ENCODE measurements at regions not wholly inside any gene's neighbourhood (a gene's known extent, or its start where the extent isn't known, plus 50 kb on each side); places are given as distances from the start of the nearest gene placed in this dataset.

DNA sequence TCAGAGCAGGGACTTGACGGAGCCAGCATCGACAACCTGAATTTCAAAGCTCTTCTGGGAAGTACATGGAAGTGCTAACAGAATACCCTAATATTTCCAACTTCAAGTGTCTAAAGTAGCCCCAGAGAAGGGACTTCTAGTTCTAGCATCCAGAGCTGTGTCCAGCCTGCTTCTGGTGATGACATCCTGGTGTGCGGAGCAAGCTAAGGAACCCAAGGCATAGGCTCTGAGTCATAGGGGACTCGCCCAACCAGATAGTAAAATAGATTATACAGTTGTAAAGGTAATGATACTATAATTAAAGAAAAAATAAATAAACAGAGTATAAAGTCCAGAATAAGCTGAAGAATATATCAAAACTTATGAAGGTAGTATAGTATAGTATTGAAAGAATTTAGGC, 108.1 kb upstream of the SERPINE2 start:
- Mint-ChIP-seq H3K4me1 (ENCODE audit: low read depth) (peaks cover 74% of the 10 kb centered on the region), H3K4me3 (peak overlapping the region; percentile 61; the same call in 1 of the 2 replicates), H3K9me3 (peaks cover 5% of the 10 kb centered on the region; the same call in 1 of the 2 replicates), H3K27me3 (ENCODE audit: insufficient read depth) (no peaks in the 10 kb centered on the region), H3K36me3 (ENCODE audit: low read depth) (peaks cover 8% of the 10 kb centered on the region; the same call in 1 of the 2 replicates), H3K27ac (peak overlapping the region; percentile 89)
- DNase-seq, result peak; percentile 81
- TF ChIP-seq, protein P1, sequence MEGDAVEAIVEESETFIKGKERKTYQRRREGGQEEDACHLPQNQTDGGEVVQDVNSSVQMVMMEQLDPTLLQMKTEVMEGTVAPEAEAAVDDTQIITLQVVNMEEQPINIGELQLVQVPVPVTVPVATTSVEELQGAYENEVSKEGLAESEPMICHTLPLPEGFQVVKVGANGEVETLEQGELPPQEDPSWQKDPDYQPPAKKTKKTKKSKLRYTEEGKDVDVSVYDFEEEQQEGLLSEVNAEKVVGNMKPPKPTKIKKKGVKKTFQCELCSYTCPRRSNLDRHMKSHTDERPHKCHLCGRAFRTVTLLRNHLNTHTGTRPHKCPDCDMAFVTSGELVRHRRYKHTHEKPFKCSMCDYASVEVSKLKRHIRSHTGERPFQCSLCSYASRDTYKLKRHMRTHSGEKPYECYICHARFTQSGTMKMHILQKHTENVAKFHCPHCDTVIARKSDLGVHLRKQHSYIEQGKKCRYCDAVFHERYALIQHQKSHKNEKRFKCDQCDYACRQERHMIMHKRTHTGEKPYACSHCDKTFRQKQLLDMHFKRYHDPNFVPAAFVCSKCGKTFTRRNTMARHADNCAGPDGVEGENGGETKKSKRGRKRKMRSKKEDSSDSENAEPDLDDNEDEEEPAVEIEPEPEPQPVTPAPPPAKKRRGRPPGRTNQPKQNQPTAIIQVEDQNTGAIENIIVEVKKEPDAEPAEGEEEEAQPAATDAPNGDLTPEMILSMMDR (IDR thresholded peaks at IDR 0.05), result no peak

DNA sequence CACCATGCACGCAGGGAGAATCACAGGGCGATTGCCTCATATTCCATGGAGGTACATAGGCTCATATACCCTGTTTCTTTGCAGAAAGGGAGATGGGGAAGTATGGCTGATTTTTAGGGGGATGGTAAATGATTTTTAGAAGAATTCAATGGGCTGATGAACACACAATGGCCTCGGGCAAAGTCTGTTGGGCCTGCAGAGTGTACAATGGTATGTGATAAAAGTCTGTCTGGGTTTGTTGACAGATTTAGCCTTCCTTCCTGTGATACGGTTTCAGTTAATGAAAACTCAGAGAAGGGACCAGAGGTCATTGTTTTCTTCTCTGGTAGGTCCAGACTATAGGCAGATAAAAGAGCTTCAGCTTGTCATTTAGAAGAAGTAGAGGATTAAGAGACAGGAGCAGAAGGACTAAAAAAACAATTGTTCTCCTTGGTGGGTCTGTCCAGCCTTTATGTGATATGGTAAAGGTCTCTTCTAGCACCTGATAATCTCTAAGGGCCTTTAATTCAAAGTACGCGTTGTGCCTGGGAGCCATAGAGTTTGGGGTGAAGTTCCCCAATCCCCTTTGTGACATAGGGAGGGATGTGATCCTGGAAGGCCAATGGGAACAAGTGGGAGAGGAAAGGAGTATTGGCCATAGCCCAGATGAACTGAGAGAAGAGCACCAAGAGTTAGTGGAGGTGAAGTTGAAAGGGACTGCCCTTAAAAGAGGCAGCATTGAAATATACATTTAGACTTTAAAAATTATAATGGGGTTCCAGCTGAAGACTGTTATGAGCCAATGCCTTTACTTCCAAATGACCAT, 107.5 kb upstream of the SERPINE2 start:
- Mint-ChIP-seq H3K36me3 (ENCODE audit: low read depth) (peaks cover 5% of the 10 kb centered on the region; the same call in 1 of the 2 replicates), H3K4me1 (ENCODE audit: low read depth) (peaks cover 75% of the 10 kb centered on the region), H3K4me3 (peak overlapping the region; percentile 61)

DNA sequence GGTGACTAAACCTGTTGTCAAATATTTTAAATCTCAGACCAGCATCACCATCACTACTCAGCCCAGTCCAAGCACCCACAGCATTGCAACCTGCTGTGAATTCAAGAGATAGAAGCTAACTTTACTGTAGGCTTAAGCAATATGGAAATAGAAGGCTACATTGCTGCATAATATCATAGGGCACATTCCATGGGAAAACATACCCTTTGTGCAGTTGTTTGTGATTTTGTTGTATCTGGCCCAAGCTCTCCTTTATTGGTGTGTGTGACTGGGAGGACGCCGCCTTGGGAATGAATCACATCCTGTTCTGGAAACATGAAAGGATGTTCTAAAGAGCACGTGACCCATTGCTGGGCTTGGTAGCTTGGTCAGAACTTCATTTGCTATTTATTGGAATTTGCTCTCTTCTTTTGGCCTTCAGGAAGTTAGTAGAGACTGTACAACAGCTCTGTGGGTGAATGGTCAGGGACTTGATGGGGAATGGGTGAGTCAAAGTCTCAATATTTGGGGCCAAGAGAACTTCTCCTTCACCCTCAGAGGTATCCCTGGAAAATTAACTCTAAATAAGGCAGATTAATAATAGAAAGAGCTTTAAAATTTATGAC, 106.8 kb upstream of the SERPINE2 start:
- peak overlapping the region; percentile 89 for H3K27ac Mint-ChIP-seq
- peak overlapping the region; percentile 61 for H3K4me3 Mint-ChIP-seq
- peaks cover 71% of the 10 kb centered on the region for H3K4me1 Mint-ChIP-seq (ENCODE audit: low read depth)
- H3K27me3 Mint-ChIP-seq (ENCODE audit: insufficient read depth), result no peaks in the 10 kb centered on the region
- no peaks in the 10 kb centered on the region for H3K9me3 Mint-ChIP-seq
- peak; percentile 91 for DNase-seq
- 0 out of 2 replicates have a peak, but pooled peaks cover 3% of the 10 kb centered on the region for H3K36me3 Mint-ChIP-seq (ENCODE audit: low read depth)
- TF ChIP-seq, protein P1 (IDR thresholded peaks at IDR 0.05), result no peak

More for the DNA sequence above, 107.5 kb upstream of the SERPINE2 start:
- peaks cover 2% of the 10 kb centered on the region; the same call in 1 of the 2 replicates for H3K9me3 Mint-ChIP-seq
- no peak for DNase-seq
- no peaks in the 10 kb centered on the region for H3K27me3 Mint-ChIP-seq (ENCODE audit: insufficient read depth)
- H3K27ac Mint-ChIP-seq, result peak overlapping the region; percentile 89
- TF ChIP-seq, protein P1 (IDR thresholded peaks at IDR 0.05), result no peak

DNA sequence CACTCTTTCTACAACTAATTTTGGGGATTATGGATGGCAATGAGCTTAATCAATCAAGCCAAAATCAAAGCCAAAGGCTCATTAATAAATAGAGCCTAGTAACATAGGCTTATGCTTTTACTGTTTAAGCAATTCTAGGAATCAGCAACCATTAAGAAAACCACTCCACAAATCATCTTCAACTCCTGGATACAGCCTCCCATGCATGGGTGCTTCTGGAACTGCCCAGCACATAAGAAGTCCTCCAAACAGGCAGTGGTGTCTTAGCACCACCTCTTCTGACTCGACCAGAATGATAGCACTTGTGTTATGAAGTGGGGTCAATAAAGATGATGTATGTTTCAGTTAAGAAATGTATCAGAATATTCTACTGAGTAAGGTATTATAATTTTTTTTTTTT, 104.4 kb upstream of the SERPINE2 start:
- H3K27me3 Mint-ChIP-seq (ENCODE audit: insufficient read depth), result no peaks in the 10 kb centered on the region
- H3K4me1 Mint-ChIP-seq (ENCODE audit: low read depth), result peaks cover 61% of the 10 kb centered on the region
- no peak for DNase-seq
- TF ChIP-seq, protein P1 (IDR thresholded peaks at IDR 0.05), result no peak
- H3K9me3 Mint-ChIP-seq, result no peaks in the 10 kb centered on the region
- H3K36me3 Mint-ChIP-seq (ENCODE audit: low read depth), result no peaks in the 10 kb centered on the region
- no peak overlapping the region for H3K27ac Mint-ChIP-seq
- no peak overlapping the region for H3K4me3 Mint-ChIP-seq

DNA sequence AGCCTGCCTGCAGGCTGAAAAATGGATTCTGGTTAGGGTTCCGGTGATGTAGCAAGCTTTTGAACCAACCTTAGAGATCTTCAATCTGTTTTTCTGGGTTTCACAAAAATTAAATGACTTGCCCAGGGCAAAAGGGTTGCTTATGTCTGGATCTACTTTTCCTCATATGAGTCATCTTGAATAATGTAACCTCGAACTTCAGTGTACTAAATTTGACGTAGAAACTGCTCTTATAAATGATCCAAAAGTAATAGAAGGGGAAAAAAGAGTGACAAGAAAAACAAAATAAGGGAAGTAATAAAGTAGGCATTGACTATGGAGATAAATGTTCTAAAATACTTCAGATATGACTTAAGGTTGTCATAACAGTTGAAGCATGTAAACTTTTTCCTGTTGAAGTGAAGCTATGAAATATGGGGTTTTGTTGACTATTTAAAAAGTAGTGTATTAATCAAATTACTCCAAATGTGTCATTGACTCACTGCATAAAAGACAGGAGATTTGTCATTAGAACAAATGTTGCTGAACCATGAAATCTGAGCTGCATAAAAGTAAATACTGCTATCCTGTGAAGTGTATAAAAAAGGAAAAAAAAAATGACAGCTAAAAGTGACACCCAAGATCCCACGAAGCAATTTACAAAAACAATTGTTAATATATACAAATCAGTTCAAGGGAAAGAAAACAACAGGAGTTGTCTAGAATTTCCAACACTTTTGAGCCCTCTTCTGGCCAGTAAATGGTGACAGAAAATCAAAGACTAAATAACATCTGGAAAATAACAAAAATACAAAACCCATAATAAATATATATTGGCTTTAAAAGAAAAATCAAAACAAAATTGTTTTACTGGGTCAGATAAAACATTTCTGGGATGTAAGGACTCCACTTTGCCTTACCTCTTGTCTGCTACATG, 103.6 kb upstream of the SERPINE2 start:
- Mint-ChIP-seq H3K9me3 (no peaks in the 10 kb centered on the region), H3K27ac (peak overlapping the region; percentile 74), H3K36me3 (ENCODE audit: low read depth) (no peaks in the 10 kb centered on the region), H3K4me1 (ENCODE audit: low read depth) (peaks cover 58% of the 10 kb centered on the region), H3K27me3 (ENCODE audit: insufficient read depth) (no peaks in the 10 kb centered on the region; the same call in 1 of the 2 replicates), H3K4me3 (peak overlapping the region; percentile 48)
- TF ChIP-seq, protein P1 (IDR thresholded peaks at IDR 0.05), result peak; percentile 27; the same call in 1 of the 2 replicates
- DNase-seq, result peak; percentile 79
